BE2C (cell line): ENCODE measurements at regions not wholly inside any gene's neighbourhood (a gene's known extent, or its start where the extent isn't known, plus 50 kb on each side); places are given as distances from the start of the nearest gene placed in this dataset.
A peak's percentile ranks its signal among the peaks of the same experiment; 100 is the strongest.

ENCODE experiments used
- DNase-seq: peaks from one replicate; pipeline ENCODE4 v3.0.0-alpha.2; 2020
- H3K27me3 ChIP-seq: fragments of 250-450 bp; sonication (Bioruptor Pico); 2 replicates; pipeline ENCODE4 v1.5.1; 2020; ENCODE audit warnings: mild to moderate bottlenecking
- H3K36me3 ChIP-seq: fragments of 250-450 bp; sonication (Bioruptor Pico); 2 replicates; pipeline ENCODE4 v1.5.1; 2020; ENCODE audit warnings: mild to moderate bottlenecking
- H3K4me1 ChIP-seq: fragments of 250-450 bp; sonication (Bioruptor Pico); 2 replicates; pipeline ENCODE4 v1.5.1; 2020
- H3K4me3 ChIP-seq: 2 replicates; pipeline ENCODE4 v1.5.1; 2011; ENCODE audit warnings: low read depth, low read length
- H3K9me3 ChIP-seq: fragments of 250-450 bp; sonication (Bioruptor Pico); 2 replicates; pipeline ENCODE4 v1.5.1; 2020
- CTCF ChIP-seq: IDR thresholded peaks from 2 replicates; pipeline ENCODE4 v1.5.1; 2012; ENCODE audit warnings: mild to moderate bottlenecking, low read depth, low read length

GRCh38 chr11:112588252-112588694 lies 327.6 kb upstream of the PLET1 start:
- H3K4me1 ChIP-seq: peaks cover 13% of the 10 kb centered on the region
- H3K4me3 ChIP-seq: no peak overlapping the region
- no peaks in the 10 kb centered on the region for H3K9me3 ChIP-seq
- peak; percentile 79 for TF ChIP-seq CTCF
- no peaks in the 10 kb centered on the region for H3K27me3 ChIP-seq
- peak; percentile 83 for DNase-seq
- no peaks in the 10 kb centered on the region for H3K36me3 ChIP-seq

GRCh38 chr11:112589155-112589554 lies 328.5 kb upstream of the PLET1 start:
- peaks cover 13% of the 10 kb centered on the region for H3K4me1 ChIP-seq

GRCh38 chr11:112590764-112591163 lies 330.1 kb upstream of the PLET1 start:
- TF ChIP-seq CTCF: no peak
- Histone ChIP-seq H3K27me3 (no peaks in the 10 kb centered on the region), H3K36me3 (no peaks in the 10 kb centered on the region), H3K4me1 (peaks cover 13% of the 10 kb centered on the region), H3K4me3 (no peak overlapping the region), H3K9me3 (no peaks in the 10 kb centered on the region; the same call in 1 of the 2 replicates)
- no peak for DNase-seq

More at GRCh38 chr11:112589155-112589554, 328.5 kb upstream of the PLET1 start:
- no peak for TF ChIP-seq CTCF
- no peak for DNase-seq
- Histone ChIP-seq H3K27me3 (no peaks in the 10 kb centered on the region), H3K36me3 (no peaks in the 10 kb centered on the region), H3K4me3 (no peak overlapping the region), H3K9me3 (no peaks in the 10 kb centered on the region; the same call in 1 of the 2 replicates)

- Histone ChIP-seq H3K9me3 (no peaks in the 10 kb centered on the region; the same call in 1 of the 2 replicates), H3K27me3 (no peaks in the 10 kb centered on the region), H3K4me3 (no peak overlapping the region), H3K4me1 (peaks cover 6% of the 10 kb centered on the region), H3K36me3 (no peaks in the 10 kb centered on the region; the same call in 1 of the 2 replicates)
- no peak for DNase-seq
- no peak for TF ChIP-seq CTCF
These were observed 332.8 kb upstream of the PLET1 start for GRCh38 chr11:112593440-112593839.

- no peaks in the 10 kb centered on the region; the same call in 1 of the 2 replicates for H3K4me1 ChIP-seq
- DNase-seq: no peak
- no peaks in the 10 kb centered on the region; the same call in 1 of the 2 replicates for H3K36me3 ChIP-seq
- H3K4me3 ChIP-seq: no peak overlapping the region
- no peaks in the 10 kb centered on the region; the same call in 1 of the 2 replicates for H3K9me3 ChIP-seq
- no peak for TF ChIP-seq CTCF
- H3K27me3 ChIP-seq: no peaks in the 10 kb centered on the region
These were observed 335.7 kb upstream of the PLET1 start for GRCh38 chr11:112596324-112596723.

GRCh38 chr11:112597286-112597790 lies 336.7 kb upstream of the PLET1 start:
- no peaks in the 10 kb centered on the region; the same call in 1 of the 2 replicates for H3K9me3 ChIP-seq
- H3K4me3 ChIP-seq: no peak overlapping the region
- H3K4me1 ChIP-seq: no peaks in the 10 kb centered on the region; the same call in 1 of the 2 replicates
- no peaks in the 10 kb centered on the region for H3K27me3 ChIP-seq
- no peak for DNase-seq
- no peak for TF ChIP-seq CTCF
- no peaks in the 10 kb centered on the region; the same call in 1 of the 2 replicates for H3K36me3 ChIP-seq
